ENCODE measurements at regions not wholly inside any gene's neighbourhood (a gene's known extent, or its start where the extent isn't known, plus 50 kb on each side); places are given as distances from the start of the nearest gene placed in this dataset.

DNA sequence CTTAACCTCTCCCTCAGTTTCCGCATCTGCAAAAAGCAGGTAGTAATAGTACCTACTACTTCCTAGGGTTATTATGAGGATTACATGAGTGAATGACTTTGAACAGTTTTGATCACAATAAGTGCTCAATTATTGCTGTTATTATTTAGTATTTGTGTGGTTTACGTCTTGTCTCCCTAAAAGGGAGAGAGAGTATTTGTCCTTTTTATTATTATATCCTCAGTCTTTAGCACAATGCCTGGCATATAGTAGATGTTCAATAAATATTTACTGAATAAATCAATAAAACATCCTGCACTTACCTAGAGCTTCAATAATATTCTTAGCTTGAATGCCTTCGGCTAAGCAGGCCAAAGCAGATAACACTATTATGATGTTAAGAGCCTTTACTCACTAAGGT lies 160.0 kb downstream of the TANC2 start:
- TF ChIP-seq CTCF (conservative IDR thresholded peaks at IDR 0.05; ENCODE audit: low read depth, low read length), result no peak
- no peak overlapping the region for H3K4me3 ChIP-seq (ENCODE audit: low read length)
- DNase-seq (ENCODE audit: low read depth), result no peak

DNA sequence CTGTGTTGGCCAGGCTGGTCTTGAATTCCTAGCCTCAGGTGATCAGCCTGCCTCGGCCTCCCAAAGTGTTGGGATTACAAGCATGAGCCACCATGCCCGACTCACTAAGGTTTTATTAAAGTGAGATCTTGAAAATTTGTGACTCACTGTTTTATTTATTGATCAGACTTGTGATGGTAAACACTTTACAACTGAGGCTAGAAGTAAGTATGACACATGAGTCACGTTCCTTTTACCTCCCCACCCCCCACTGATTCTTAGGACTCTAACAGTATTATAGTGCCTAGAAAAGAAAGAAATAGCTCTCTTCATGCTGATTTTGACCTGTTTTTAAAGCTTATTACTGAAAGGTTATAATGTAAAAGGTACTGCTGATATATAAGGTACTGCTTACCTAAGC lies 160.6 kb downstream of the TANC2 start:
- H3K4me3 ChIP-seq (ENCODE audit: low read length), result no peak overlapping the region
- DNase-seq (ENCODE audit: low read depth), result no peak
- no peak for TF ChIP-seq CTCF (conservative IDR thresholded peaks at IDR 0.05; ENCODE audit: low read depth, low read length)

DNA sequence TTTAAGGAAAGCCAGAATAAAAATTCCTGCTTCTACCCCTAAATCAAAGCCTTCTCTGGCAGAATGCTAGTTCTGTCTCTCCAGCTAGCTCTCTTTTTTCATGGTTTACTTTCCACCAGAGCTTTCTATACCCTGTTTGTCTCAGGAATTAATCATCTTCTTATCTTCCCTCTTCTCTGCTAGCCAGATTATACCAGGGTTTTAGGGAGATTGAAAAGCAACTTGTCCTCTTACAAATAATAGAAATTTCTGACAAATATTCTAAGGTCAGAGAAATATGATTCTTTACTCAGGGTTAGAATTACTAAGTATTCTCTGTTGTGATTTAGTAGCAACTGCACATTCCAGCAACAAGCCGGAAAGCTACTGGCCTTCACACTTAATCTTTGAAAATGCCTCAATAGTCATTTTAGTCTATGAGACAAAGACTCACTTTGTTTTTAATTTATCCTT lies 166.4 kb downstream of the TANC2 start:
- TF ChIP-seq CTCF (conservative IDR thresholded peaks at IDR 0.05; ENCODE audit: low read depth, low read length), result no peak
- no peak for DNase-seq (ENCODE audit: low read depth)
- no peak overlapping the region for H3K4me3 ChIP-seq (ENCODE audit: low read length)

DNA sequence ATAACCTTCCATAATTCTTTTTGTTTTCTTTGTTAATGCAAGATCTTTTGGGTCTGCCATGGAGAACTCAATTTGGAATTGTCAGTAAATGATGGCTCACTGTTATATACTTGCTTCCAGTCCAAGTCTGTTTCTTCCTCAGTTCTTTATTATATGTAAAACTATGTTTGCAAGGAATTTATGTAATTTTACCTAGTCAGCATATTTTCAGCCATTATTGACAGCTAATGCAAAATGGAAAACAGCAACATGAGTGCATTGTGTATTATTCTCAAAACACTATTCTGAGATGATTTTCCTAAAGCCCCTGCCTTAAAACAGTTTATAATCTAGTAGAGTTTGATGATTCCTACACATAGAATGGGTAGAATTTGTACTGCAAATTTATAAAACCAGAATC lies 167.5 kb downstream of the TANC2 start:
- TF ChIP-seq CTCF (conservative IDR thresholded peaks at IDR 0.05; ENCODE audit: low read depth, low read length), result no peak
- DNase-seq (ENCODE audit: low read depth), result no peak
- no peak overlapping the region for H3K4me3 ChIP-seq (ENCODE audit: low read length)

GRCh38 chr17:63134867-63135266 lies 168.8 kb downstream of the TANC2 start:
- no peak for TF ChIP-seq CTCF (conservative IDR thresholded peaks at IDR 0.05; ENCODE audit: low read depth, low read length)
- H3K4me3 ChIP-seq (ENCODE audit: low read length), result no peak overlapping the region
- no peak for DNase-seq (ENCODE audit: low read depth)

DNA sequence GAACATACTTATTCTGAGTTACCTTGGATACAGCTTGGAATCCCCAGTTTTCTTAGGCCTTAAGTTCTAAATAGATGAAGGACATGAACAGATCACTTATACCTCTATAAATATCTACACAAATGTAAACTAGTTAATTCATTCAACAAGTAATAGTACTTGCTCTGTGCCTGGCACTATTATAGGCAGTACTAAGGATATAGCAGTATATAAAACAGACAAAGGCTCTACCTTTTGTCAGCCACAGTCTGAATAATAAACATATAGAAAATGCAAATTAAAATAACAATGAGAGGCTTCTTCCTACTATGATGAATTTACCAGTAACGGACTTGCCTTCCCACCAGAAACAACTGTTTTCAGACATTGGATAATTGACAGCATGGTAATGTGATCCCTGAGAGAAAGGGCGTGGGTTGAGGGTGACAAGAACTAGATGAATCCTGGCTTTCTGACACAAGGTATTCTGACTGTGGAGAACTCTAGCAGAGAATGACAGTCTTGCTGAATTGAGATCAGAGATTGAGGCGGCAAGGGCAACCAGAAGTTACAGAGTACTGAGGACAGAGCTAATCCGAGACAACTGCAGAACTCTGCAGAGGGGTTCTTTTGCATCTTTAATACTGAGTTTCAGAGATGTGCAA lies 170.5 kb downstream of the TANC2 start:
- H3K4me3 ChIP-seq (ENCODE audit: low read length), result no peak overlapping the region
- DNase-seq (ENCODE audit: low read depth), result no peak
- TF ChIP-seq CTCF (conservative IDR thresholded peaks at IDR 0.05; ENCODE audit: low read depth, low read length), result no peak

DNA sequence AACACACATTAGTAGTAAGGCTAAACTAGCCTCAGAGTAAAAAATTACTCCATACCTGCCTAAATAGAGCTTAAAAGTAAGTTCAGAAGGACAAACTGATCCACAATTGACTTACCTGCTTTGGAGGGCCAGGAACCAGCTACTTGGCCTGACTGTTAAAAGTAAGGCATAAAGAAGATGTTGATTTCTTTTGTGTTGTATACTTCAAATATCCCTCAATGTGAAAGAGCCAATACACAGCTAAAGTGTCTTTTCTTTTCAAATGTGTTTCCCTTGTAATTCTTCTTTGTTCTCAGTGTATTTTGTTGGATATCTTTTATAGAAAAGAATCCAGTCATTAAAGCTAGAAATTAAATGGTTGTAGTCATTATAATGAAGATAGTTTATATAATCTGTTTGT lies 171.1 kb downstream of the TANC2 start:
- no peak for TF ChIP-seq CTCF (conservative IDR thresholded peaks at IDR 0.05; ENCODE audit: low read depth, low read length)

More for the DNA sequence above, 171.1 kb downstream of the TANC2 start:
- no peak overlapping the region for H3K4me3 ChIP-seq (ENCODE audit: low read length)
- no peak for DNase-seq (ENCODE audit: low read depth)
